ENCODE measurements at regions not wholly inside any gene's neighbourhood (a gene's known extent, or its start where the extent isn't known, plus 50 kb on each side); places are given as distances from the start of the nearest gene placed in this dataset.

DNA sequence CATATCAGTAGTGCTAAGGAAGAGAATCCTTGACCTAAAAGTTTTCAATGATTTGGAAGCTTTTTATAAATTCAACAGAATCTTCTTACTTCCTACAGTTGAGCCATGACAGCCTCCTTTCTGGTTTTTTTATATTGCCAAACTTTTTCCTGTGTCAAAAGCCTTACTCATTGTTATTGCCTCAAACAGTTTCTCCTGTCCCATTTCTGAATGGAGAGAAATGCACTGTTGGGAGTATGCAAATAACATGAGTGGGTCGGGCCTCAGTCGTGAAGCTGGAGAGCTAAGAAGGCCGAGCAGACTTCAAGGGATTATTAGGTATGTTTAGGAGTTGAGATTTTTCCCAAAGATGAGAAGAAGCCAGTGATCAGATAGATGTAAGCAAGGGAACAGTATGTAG, 766.4 kb upstream of the KLHL1 start:
- DNase-seq, result no peak

DNA sequence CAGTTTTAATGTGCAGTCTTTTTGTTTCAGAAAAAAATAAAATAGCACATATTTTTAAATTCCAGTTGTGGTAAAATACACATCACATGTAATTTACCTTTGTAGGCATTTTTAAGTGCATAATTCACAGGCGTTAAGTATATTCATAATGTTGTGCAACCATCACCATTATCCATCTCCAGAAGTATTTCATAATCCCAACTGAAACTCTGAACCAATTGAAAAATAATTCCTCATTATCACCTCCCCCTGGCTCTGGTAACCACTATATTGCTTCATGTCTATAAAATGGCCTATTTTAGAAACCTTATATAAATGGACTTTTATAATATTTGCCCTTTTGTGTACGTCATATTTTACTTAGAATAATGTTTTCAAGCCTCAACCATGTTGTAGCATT, 756.5 kb upstream of the KLHL1 start:
- DNase-seq, result no peak

DNA sequence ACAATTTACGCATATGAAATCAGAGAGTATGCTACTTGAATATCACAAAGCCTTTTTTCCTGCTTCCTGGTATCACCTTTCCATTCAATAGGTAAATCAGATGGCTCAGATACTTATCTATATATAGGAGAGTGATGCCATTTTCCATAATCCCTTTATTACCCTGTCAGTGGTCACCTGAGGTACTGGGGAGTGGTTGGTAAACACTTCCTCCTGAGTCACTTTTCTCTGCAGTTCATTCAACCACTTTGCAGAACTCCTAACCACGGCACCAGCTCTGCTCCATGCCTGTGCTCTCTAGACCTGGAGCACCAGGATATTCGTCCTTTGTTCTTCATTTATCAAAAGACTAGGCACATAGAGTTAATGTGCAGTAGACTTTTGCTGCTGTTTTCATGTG, 748.5 kb upstream of the KLHL1 start:
- peak in 1 of 2 experiments; percentile 3 for DNase-seq

DNA sequence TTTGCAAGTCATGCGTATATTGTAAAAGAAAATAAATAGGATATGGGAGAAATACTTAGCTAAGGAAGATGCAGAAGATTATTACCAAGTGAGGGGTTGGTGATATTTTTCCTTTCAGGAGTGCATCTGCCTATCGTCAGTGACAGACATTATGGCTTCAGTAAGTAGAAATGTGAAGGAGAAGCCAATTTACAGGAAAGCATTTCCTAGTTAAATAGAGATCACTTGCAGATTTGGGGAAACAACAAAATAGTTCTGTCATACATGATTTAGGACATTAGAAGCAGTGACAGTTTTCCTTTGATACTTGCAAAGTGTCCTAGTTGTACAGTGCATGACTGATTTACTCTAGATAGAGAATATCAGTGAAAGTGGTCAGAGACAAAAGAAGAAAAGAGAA, 747.8 kb upstream of the KLHL1 start:
- DNase-seq, result no peak

DNA sequence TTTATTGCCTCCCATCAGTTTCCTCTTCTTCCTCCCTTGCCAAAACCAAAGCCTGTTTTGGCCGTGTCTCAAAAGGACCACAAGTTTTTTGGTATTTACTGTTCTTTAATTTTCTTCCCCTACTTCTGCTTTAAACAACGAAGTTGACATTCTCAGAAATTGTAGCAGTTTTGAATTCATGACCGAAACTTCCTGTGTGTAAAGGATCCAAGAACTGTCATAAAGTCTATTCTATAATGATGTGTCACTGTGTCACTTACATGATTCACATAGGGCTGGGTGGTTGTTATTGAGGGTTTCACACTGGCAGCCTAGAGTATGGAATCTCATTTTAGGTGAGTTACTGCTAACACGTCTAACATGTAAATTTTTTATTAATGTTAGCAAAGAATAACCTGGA, 741.0 kb upstream of the KLHL1 start:
- no peak for DNase-seq

DNA sequence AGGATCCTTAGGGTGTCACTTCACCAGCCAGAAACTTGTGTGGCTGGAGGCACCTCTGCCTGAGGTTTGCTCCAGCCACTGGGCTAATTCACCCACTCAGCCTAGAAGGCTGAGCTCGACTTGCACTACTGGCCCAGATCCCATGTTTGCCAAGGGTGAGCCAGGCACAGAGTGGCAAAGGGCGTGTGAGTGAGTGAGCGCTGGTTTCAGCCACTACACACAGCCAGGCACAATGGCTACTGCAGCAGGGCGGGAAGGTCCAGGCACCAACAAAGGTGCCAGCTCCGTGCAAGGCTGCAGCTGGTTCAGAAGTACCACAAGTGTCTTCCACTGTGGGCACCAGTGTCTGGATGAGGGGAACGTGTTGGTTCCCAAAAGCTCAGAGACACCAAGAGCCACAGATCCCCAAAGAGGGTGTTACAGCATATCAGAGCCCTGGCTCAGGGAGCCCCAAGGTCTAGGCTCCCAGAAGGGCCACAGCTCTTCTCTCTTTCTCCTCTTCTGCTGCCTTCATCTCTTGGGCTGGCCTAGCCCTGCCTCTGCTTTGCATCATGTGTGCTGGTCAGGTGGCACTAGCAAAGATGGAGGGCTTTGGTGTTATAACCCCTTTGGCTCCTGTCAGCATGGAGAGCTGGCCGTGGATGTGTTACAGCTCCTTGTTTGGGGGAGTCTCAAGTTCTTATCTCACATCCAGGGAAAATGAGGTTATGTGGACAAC, 736.3 kb upstream of the KLHL1 start:
- DNase-seq, result no peak

DNA sequence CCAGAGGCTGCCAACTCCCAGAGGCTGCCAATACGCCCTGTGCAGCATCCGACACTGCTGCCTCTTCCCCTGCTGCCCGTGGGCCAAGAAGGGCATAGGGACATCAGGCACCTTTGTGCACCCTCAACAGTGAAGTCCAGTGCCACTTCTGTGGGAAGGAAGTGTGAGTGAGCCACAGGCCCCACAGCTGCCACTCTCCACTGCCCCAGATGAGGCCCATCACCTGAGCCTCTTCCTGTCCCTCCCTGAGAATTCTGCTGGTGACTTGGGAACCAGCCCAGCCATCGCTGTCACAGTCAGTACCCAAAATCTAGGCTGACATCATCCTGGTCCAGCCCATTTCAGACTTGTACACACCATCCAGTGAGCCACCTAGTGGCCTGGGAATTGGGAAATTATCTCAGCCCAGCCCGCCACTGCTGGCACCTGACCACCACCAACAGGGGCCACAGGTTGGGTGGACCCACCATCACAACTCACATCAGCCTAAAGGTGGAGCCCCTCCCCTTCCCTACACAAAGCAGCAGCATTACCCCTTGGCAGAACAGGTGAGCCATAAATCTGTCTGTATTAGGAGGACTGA, 733.9 kb upstream of the KLHL1 start:
- no peak for DNase-seq

DNA sequence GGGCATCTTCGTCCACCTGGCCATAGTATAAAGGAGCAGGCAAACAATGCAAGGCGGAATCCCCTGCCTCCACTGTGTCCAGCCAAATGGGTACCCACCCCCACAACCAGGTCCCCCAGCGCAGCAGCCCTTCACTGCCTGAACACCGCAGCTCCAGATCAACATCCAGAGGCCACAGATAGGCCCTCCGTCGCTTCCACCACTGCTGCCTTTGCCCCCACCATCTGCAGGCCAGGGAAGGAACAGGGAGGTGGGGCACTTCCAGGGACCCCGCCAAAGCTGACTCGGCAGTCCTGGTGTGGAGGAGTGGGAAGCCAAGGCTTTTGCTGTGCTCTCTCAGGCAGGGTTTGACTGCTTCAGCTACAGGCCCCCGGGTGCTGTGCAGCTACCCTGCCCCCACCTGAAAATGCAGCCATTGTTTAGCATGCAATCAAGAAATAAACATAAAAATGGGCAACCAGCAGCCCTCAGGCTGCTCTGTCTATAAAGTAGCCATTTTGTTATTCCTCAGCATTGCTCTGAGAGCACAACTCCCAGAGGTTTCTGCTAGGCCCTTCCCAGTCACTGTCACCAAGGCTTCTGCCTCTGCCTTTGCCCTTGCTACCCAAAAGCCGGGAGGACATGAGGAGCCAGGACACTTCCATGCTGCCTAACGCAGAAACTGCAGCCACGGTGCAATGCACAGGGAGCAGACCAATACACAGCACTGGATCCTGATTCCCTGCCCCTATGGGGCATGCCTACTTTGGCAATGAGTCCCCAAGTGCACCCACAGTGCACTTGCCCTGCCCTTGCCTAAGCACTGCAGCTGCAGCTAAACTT, 733.2 kb upstream of the KLHL1 start:
- no peak for DNase-seq

DNA sequence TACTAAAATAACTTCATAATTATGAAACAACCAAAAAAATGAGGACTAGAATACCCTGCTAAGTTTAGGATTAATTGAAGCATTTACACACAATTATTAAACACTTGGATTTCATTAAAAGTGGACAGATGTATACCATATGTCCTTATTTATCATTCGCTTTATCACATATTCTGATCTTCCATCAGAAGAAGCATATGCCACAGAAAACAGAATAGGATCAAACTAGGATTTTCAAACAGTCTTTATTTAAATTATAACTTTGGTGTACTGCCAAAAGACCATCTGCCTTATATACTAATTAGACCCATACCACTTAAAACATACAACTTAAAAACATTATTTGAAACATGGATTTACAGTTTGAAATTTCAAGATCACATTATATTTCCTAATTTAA, 727.1 kb upstream of the KLHL1 start:
- no peak for DNase-seq

DNA sequence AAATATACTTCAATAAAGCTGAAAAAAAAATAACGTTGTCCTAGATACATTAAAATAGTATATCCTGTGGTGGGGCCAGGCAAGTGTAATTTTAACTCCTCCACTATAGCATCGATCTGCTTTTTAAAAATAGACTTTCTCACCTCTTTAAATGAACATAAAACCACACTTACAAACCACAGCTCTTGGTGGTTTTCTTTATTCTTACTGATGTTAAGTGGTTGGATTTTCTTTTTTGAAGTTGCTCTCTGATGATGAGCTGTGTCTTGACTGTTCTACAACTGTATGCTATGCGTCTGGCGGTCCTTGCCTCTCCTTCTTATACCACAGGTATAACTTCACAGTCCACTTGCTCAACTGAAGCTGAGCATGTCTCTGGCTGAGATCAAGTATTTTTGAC, 721.5 kb upstream of the KLHL1 start:
- no peak for DNase-seq

DNA sequence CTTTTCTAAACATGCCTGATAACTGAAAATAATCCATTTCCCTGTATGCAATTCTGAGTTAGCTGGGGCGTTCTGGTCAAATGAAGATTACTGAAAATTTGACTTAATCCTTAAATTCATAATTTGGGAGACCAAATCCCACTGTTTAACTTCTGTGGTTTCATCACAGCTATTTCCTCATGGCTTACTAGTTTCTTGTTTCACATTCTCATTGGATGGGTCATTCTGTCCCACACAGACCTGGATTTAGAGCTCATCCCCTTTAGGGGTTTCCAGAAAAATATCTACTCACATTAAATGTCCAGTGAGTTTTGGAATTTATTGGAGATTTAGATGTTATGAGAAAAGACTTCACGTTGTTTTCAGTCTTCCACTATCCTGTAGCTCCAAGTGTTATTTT, 709.3 kb upstream of the KLHL1 start:
- DNase-seq, result no peak

DNA sequence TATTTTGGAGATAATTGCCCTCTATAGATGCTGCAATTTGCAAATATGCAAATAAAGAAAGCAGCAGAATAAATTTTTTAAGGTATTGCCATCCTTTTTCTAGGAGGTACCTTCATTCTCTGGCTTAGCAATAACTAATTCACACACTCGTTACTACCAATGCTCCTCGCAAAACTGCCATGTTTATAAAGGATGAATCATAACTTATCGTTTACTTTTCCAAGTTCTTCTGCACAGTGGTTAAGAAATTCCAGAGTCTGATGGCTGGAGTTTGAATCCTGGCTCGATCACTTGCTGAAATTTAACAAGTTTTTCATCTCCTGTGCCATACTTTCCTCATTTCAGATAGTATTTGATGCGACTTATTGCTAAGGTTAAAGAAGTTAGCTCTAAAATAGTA, 708.6 kb upstream of the KLHL1 start:
- no peak for DNase-seq

DNA sequence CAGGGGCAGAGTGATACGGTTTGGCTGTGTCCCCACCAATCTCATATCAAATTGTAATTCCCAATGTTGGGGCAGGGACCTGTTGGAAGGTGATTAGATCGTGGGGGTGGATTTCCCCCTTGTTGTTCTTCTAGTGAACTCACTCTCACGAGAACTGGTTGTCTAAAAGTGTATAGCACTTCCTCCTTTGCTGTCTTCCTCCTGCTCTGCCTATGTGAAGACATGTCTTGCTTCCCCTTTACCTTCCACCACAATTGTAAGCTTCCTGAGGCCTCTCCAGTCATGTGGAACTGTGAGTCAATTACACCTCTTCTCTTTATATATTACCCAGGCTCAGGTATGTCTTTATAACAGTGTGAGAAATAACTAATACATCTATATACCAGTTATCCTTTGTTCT, 706.4 kb upstream of the KLHL1 start:
- DNase-seq, result no peak

DNA sequence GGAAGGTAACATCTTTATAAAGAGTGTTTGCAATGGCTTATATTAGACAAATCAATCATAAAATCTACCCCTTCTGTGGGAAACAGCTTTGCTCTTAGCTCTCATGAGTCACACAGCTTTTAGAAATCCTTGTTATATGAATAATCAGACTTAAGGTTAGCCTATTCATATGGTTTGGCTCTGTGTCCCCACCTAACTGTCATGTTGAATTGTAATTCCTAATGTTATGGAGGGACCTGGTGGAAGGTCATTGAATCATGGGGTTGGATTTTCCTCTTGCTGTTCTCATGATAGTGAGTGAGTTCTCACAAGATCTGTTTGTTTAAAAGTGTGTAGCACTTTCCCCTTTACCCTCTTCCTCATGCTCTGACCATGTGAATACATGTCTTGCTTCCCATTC, 704.2 kb upstream of the KLHL1 start:
- no peak for DNase-seq

DNA sequence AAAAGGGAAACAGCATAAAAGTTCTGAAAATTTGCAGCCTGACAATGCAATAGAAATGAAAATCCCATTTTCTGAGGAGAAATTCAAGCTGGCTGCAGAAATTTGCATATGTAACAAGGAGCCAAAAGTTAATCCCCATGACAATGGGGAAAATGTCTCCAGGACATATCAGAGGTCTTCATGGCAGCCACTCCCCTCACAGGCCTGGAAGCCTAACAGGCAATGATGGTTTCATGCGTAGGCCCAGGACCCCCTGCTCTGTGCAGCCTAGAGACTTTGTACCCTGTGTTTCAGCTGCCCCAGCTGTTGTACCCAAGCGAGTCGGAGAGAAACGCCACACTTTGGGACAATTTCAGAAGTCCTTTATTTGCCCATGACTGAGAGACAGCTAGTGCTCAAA, 701.3 kb upstream of the KLHL1 start:
- DNase-seq, result no peak

DNA sequence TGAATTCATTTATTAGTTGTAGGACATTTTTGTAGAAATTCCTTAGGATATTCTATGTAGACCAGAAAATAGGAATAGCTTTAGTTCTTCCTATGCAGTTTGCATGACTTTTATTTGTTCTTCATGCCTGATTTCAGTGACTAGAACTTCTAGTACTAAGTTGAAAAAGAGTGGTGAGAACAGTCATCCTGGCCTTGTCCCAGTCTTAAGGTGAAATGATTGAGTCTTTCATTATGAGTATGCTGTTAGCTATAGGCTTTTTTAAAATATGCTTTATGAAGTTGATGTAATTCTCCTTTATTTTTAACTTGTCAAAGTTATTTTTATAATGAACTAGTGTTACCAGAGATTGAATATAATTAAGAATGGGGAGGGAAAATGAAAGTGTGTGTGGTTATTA, 690.1 kb upstream of the KLHL1 start:
- DNase-seq, result no peak

DNA sequence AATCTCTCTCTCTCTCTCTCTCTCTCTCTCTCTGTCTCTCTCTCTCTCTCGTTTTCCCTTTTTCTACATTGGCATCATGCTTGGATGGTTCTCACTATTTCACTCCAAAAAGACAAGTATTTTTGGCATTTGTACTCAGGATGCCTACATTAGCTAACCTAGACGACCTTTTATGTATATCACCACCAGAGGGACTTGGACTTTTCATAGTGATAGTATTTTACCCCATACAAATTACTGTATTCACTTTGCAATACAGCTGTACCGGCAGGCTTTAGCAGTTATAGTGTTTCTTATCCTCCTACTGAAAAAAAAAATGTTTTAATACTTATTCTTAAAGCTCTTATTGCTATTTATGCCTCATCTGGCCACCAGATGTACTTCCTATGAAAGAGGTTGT, 687.2 kb upstream of the KLHL1 start:
- DNase-seq, result no peak

DNA sequence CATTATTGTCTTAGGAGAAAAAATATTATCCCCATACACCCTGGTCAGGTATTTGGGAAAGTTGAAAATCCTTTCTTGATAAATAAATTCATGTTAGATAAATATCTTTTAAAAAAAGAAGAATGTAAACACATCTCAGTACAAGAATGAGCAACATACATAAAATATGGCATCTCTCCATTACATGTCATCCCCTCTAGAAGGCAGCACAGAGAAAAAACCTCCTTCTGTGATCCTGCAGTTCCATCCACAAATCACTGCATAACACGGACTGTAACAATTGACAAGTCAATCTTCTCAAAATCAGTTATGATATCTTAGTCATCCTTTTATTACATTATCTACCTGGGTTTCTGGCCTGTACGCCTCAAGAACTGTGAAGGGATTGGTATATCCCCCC, 683.9 kb upstream of the KLHL1 start:
- no peak for DNase-seq

DNA sequence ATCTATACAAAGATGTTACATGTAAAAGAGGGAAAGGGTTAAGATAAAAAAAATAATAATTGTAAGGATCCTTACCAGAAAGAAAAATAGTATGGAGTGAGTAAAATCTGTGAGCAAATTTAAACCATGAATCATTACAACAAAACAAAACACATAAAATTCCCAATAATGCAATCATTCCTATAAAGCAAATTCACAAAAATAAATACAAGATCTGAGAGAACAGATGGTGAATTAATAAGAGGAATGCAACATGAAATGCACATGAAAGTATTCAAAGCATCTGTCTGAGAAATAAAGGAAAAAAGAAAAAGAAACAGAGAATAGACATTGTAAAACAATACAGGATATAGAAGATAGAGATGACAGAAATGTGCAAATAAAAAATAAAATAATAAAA, 681.5 kb upstream of the KLHL1 start:
- DNase-seq, result no peak

DNA sequence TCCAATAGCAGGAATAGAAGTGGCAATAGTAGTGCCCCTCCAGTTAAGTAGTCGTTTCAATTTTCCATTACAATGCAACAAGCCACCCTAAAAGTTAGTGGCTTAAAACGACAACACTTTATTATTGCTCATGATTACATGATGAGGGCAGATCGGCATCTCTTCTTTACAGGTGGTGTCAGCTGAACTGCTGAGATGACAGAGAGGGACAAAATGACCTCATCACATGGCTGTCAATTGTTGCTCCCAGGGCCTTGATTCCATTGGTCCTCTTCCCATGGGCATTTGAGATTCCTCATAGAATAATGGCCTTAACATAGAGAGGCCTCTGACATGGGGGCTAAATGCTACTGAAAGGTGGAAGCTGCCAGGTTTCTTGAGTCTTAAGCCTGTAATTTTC, 679.8 kb upstream of the KLHL1 start:
- DNase-seq, result no peak

DNA sequence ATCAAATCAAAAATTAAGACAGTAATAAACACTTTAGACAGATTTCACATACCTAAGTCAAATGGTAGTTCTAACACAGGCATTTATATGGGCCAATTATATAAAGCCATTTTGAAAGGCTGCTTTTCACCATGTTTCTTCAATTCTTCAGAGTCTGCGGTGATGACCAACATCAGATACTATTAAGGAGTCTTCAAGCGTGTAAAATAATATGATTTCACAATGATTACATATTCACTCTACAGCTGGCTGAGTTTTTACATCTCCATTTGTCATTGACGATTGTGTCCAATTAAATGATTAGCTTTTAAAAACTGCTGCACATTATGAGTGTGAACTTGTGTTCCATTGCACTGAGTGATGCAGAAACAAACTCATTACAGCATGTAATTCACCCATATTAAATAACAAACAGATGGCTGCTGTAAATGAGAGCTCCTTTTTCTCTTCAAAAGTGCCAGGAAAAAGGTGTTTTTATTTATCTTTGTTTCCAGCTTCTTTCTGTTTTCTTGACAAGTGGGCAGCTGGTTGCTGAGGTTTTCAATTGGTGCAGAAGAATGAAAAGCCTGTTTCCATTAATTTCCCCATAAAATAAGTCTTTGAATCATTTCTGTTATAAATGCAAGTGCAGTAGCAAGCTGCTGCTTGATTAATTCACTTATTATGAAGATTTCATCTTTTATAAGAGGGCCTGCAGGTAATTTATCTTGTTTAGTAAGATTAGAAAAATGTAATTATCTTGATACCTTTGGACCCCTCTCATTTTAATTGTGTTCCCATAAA, 676.1 kb upstream of the KLHL1 start:
- DNase-seq, result no peak

DNA sequence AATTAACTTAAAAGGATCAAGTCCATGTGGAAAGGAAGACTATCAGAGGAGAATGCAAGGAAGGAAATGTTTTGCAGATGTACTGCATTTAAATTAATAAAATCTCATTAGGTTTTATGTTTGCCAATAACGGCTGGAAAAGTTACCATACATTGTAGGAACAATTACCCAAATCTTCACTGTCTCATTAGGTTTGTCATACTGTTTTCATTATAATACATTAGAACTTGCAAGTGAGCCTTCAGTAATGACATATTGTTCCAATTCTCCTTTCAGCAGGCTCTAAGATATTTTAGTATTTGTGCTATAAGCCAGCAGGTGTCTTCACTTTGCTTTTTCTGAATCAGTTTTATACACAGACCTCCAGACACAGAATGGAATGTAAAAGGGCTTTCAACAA, 661.6 kb upstream of the KLHL1 start:
- no peak for DNase-seq

DNA sequence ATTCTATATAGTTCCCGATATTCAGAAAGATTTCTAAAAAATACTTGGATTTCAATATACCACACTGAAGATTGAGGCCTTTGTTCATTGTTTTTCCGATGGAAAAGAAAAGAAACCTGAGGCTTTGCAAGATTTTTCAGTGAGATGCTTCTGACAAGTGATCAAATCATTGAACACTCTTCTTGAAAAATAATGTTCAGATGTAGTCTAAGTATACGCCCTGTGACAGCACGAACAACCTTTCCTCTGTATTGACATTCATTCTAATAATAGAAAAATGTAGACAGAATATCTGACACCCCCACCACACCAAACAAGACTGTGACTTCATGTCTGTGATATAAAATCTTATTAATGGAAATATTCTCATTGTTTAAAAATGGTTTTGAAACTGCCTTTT, 650.7 kb upstream of the KLHL1 start:
- no peak for DNase-seq

DNA sequence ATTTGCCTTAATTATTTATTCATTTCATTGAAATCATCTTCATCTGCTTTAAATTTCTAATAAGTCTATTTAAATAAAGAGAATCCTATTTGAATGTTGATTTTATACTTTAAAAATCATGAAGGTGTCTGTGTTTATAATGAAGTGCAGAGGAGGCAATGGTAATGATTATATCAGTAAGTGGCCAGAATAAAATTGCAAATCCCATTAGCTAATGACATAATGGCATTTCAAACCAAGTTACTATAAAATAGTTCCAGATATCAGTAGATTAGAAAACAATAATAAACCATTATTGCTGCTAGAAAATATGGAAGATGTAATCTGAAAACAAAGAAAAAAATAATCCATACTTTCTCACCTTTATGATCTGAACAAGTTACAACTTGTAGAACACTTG, 647.8 kb upstream of the KLHL1 start:
- no peak for DNase-seq

All from NCI-H187 (cell line).